ENCODE measurements at regions not wholly inside any gene's neighbourhood (a gene's known extent, or its start where the extent isn't known, plus 50 kb on each side); places are given as distances from the start of the nearest gene placed in this dataset.

DNA sequence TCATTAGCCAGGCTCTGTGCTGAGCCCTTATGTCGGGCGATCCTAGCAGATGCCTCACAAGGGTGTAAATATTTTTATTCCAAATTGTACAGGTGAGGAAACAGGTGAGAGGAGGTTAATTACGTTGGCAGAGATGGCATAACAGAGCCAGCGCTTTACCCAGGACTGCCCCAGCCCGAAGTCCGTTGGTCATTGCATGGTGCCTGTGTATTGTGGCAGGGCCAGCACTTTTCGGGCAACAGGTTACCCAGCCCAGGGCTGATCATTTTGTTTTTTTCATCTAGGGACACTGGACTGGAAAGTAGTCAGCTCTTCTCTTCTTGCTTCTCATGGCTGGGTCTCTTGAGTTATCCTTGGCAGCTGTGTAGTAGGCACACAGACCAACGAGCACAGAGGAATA, 202.2 kb upstream of the NAV2 start:
- no peak for TF ChIP-seq POLR2A (IDR thresholded peaks at IDR 0.05)
- TF ChIP-seq, protein P1, sequence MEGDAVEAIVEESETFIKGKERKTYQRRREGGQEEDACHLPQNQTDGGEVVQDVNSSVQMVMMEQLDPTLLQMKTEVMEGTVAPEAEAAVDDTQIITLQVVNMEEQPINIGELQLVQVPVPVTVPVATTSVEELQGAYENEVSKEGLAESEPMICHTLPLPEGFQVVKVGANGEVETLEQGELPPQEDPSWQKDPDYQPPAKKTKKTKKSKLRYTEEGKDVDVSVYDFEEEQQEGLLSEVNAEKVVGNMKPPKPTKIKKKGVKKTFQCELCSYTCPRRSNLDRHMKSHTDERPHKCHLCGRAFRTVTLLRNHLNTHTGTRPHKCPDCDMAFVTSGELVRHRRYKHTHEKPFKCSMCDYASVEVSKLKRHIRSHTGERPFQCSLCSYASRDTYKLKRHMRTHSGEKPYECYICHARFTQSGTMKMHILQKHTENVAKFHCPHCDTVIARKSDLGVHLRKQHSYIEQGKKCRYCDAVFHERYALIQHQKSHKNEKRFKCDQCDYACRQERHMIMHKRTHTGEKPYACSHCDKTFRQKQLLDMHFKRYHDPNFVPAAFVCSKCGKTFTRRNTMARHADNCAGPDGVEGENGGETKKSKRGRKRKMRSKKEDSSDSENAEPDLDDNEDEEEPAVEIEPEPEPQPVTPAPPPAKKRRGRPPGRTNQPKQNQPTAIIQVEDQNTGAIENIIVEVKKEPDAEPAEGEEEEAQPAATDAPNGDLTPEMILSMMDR (IDR thresholded peaks at IDR 0.05): no peak
- no peak for TF ChIP-seq POLR2AphosphoS5 (IDR thresholded peaks at IDR 0.05)

Measured in prostate gland (tissue), 2 donors.